ENCODE measurements at regions not wholly inside any gene's neighbourhood (a gene's known extent, or its start where the extent isn't known, plus 50 kb on each side); places are given as distances from the start of the nearest gene placed in this dataset.

DNA sequence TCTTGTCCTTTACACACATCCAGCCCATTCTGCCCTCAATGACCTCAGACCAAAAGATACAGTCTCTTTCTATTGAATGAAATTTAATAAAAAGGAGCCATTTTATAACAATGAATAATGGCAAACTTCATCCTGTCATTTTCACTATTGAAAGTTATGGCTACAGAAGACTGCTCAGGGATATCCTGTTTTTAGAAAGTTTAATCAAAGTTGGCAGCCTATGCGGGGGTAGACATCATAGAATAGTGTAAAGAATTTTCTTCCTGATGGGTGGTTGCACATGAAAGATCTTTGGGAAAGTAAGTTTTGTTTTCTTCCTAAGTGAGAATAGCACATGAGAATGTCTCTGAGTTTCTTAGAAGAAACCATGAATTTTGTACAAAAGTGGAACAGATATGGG is 670.4 kb upstream of the CDH6 start:
- TF ChIP-seq, protein P1, sequence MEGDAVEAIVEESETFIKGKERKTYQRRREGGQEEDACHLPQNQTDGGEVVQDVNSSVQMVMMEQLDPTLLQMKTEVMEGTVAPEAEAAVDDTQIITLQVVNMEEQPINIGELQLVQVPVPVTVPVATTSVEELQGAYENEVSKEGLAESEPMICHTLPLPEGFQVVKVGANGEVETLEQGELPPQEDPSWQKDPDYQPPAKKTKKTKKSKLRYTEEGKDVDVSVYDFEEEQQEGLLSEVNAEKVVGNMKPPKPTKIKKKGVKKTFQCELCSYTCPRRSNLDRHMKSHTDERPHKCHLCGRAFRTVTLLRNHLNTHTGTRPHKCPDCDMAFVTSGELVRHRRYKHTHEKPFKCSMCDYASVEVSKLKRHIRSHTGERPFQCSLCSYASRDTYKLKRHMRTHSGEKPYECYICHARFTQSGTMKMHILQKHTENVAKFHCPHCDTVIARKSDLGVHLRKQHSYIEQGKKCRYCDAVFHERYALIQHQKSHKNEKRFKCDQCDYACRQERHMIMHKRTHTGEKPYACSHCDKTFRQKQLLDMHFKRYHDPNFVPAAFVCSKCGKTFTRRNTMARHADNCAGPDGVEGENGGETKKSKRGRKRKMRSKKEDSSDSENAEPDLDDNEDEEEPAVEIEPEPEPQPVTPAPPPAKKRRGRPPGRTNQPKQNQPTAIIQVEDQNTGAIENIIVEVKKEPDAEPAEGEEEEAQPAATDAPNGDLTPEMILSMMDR (IDR thresholded peaks at IDR 0.05; ENCODE audit: borderline replicate concordance), result no peak
- no peaks in the 10 kb centered on the region for H3K36me3 ChIP-seq
- no peak overlapping the region for H3K4me3 ChIP-seq
- H3K27ac ChIP-seq (replicated peaks), result no peak overlapping the region
- DNase-seq, result no peak
- no peaks in the 10 kb centered on the region for H3K9me3 ChIP-seq (replicated peaks)
- intact Hi-C loops (cut with micrococcal nuclease), result no loop called here
- H3K27me3 ChIP-seq (ENCODE audit: low read depth), result no peaks in the 10 kb centered on the region
- H3K4me1 ChIP-seq, result no peaks in the 10 kb centered on the region

DNA sequence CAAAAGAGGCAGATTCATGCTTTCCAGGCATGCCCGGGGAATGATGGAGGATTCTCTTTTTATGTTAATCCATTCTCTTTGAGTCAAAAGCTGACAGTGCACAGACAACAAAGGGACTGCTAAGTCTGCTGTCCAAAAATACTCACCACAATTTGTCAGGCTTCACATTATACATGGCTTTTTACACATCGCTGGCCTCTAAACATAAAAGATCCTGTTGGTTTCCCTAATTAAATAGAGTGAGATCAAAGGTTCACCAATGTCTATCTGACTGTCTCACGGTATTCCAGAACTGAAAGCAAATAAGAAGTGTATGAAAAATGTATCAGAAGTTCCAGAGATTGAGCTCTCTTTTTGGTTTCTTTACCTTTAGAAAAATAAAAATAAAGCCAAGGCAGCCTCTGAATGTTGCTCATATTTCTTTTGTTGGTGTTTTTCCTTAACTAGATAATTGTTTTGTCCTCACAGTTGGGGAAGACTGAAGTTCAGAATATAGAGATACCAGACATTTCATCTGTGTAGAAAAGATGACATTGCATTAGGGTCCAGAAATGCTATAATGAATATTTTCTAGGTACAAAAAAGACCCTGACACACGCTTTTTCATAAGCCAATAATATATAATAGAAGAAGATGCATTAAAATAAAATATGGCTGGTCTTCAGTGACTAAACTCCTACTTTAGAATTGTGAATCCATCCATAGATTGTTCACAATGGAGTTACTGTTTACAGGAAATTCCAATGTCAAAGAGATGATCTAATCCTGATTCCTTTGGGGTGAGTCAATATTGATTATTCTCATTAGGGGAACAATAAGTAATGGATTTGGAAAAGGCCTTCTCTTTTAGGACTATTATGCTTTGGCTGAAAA is 688.2 kb upstream of the CDH6 start:
- Histone ChIP-seq H3K27me3 (ENCODE audit: low read depth) (no peaks in the 10 kb centered on the region), H3K9me3 (replicated peaks) (no peaks in the 10 kb centered on the region), H3K36me3 (no peaks in the 10 kb centered on the region), H3K4me3 (no peak overlapping the region), H3K4me1 (no peaks in the 10 kb centered on the region), H3K27ac (replicated peaks) (no peak overlapping the region)
- intact Hi-C loops (cut with micrococcal nuclease), result no loop called here
- TF ChIP-seq, protein P1 (IDR thresholded peaks at IDR 0.05; ENCODE audit: borderline replicate concordance), result no peak
- no peak for DNase-seq

DNA sequence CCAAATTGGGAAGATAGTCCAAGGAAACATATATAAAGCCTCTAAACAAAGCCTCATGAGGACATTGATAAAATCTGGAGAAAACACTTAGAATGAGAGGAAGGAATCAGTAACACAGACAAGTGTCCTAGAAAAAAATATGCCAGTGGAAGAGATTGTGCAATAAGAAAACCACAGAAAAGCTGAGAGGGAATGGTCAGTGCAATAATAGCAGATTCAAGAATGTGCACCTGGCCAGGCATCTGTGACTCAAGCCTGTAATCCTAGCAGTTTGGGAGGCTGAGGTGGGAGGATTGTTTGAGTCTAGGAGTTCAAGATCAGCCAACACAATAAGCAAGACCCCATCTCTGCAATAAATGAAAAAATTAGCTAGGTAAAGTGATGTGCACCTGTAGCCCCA is 691.2 kb upstream of the CDH6 start:
- Histone ChIP-seq H3K4me1 (no peaks in the 10 kb centered on the region), H3K27me3 (ENCODE audit: low read depth) (no peaks in the 10 kb centered on the region), H3K27ac (replicated peaks) (no peak overlapping the region), H3K9me3 (replicated peaks) (no peaks in the 10 kb centered on the region), H3K4me3 (no peak overlapping the region), H3K36me3 (no peaks in the 10 kb centered on the region)
- intact Hi-C loops (cut with micrococcal nuclease), result no loop called here
- DNase-seq, result no peak
- TF ChIP-seq, protein P1 (IDR thresholded peaks at IDR 0.05; ENCODE audit: borderline replicate concordance), result no peak

DNA sequence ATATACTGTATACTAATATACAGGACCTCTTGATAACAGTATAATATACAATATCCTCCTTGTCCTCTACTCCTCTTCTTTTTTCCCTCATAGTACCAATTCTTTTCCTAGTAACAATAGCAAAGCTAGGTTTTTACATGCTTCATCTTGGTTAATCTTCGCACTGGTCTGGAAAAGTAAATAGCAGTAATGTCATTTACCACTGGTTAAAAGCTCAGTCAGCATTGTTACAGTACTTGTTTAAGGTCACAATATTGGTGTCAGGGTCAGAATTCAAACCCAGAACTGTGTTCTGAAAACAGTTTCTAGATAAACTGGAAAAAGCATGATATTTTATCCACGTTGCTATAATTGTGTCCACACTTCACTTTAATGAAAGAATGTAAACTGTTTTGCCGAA is 692.4 kb upstream of the CDH6 start:
- Histone ChIP-seq H3K9me3 (replicated peaks) (no peaks in the 10 kb centered on the region), H3K36me3 (no peaks in the 10 kb centered on the region), H3K4me3 (no peak overlapping the region), H3K4me1 (no peaks in the 10 kb centered on the region), H3K27ac (replicated peaks) (no peak overlapping the region), H3K27me3 (ENCODE audit: low read depth) (no peaks in the 10 kb centered on the region)
- TF ChIP-seq, protein P1 (IDR thresholded peaks at IDR 0.05; ENCODE audit: borderline replicate concordance), result no peak
- intact Hi-C loops (cut with micrococcal nuclease), result no loop called here
- no peak for DNase-seq

DNA sequence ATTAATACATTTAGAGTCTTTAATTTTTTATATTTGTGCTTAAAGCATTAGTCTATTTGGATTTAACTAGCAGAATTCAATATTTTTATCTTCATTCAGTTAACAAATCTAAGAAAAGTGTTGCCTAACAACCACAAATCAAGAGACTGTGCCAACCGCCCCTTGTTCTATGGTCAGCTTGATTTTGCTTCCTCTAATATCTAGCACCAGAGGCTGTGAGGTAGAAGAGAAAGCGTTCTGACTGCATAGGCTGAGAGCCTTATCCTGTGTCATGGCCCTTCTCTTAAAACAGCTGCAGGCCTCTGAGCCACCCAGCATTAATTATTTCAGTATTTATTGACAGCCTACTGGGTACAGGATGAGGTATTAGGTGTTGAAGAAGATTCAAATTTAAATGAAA is 693.0 kb upstream of the CDH6 start:
- no peak overlapping the region for H3K27ac ChIP-seq (replicated peaks)
- no peaks in the 10 kb centered on the region for H3K36me3 ChIP-seq
- no peaks in the 10 kb centered on the region for H3K9me3 ChIP-seq (replicated peaks)
- H3K27me3 ChIP-seq (ENCODE audit: low read depth), result no peaks in the 10 kb centered on the region
- TF ChIP-seq, protein P1 (IDR thresholded peaks at IDR 0.05; ENCODE audit: borderline replicate concordance), result no peak
- H3K4me1 ChIP-seq, result no peaks in the 10 kb centered on the region
- DNase-seq, result no peak
- intact Hi-C loops (cut with micrococcal nuclease), result no loop called here
- H3K4me3 ChIP-seq, result no peak overlapping the region

All from left ventricle myocardium inferior (tissue), 1 donor.